ENCODE measurements at regions not wholly inside any gene's neighbourhood (a gene's known extent, or its start where the extent isn't known, plus 50 kb on each side); places are given as distances from the start of the nearest gene placed in this dataset.
A peak's percentile ranks its signal among the peaks of the same experiment; 100 is the strongest.
"Not testable (repeated sequence)": the region's sequence is repeated elsewhere in the genome, so short reads cannot be mapped to it uniquely, and the experiment has no call there.

GRCh38 chr1:203410182-203410900, 59.4 kb upstream of the FMOD start:
- no peak for DNase-seq
- peaks cover 0 to 7% of the 10 kb centered on the region in 2 donors for H3K4me1 ChIP-seq
- no peaks in the 10 kb centered on the region for H3K27me3 ChIP-seq
- intact Hi-C loops (cut with DNase I): no loop called here
- no peak for TF ChIP-seq POLR2A (IDR thresholded peaks at IDR 0.05)
- peak overlapping the region in 1 of 3 donors; percentile 12 for H3K27ac ChIP-seq
- H3K36me3 ChIP-seq: no peaks in the 10 kb centered on the region
- H3K9me3 ChIP-seq: no peaks in the 10 kb centered on the region
- 31 to 32% methylated on average over 7 of the region's 7 CpGs for WGBS, 2 donors
- no peak overlapping the region for H3K4me3 ChIP-seq (replicated peaks in 1 of 3)

DNA sequence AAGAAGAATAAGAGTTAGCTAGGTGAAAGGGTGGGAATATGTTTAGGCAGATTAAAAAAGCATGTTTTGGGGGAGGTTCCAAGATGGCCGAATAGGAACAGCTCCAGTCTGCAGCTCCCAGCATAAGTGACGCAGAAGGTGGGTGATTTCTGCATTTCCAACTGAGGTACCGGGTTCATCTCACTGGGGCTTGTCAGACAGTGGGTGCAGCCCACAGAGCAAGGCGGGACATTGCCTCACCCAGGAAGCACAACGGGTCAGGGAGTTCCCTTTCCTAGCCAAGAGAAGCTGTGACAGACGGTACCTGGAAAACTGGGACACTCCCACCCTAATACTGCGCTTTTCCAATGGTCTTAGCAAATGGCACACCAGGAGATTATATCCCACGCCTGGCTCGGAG, 60.5 kb upstream of the FMOD start:
- DNase-seq; H3K9me3 ChIP-seq; H3K4me1 ChIP-seq; intact Hi-C loops (cut with DNase I); H3K27ac ChIP-seq; H3K27me3 ChIP-seq; H3K4me3 ChIP-seq (replicated peaks in 1 of 3); H3K36me3 ChIP-seq: not testable (repeated sequence)
- WGBS, 2 donors: 89 to 91% methylated on average over 6 to 9 of the region's 9 CpGs

DNA sequence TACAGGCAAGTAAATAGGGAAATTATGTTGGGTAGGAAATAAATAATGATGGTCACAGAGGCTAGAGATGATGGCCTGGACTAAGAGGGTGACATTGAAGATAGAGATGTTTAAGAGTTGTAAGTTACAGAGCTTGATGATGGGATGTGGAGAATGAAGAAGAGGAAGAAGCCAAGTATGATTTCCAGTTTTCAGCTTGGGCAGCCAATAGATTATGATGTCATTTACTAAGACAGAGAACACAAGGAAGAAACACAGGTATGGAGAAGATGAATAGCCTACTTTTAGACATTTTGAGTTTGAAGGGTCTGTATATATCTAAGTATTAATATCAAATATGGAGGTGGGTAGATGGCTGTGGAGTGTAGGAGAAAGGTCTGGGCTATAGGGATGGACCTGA, 56.0 kb upstream of the PRELP start:
- Histone ChIP-seq H3K36me3 (no peaks in the 10 kb centered on the region), H3K9me3 (no peaks in the 10 kb centered on the region), H3K4me1 (no peaks in the 10 kb centered on the region), H3K27ac (no peak overlapping the region), H3K4me3 (replicated peaks in 1 of 3) (no peak overlapping the region), H3K27me3 (no peaks in the 10 kb centered on the region)
- TF ChIP-seq POLR2A (IDR thresholded peaks at IDR 0.05): no peak
- TF ChIP-seq, protein P1, sequence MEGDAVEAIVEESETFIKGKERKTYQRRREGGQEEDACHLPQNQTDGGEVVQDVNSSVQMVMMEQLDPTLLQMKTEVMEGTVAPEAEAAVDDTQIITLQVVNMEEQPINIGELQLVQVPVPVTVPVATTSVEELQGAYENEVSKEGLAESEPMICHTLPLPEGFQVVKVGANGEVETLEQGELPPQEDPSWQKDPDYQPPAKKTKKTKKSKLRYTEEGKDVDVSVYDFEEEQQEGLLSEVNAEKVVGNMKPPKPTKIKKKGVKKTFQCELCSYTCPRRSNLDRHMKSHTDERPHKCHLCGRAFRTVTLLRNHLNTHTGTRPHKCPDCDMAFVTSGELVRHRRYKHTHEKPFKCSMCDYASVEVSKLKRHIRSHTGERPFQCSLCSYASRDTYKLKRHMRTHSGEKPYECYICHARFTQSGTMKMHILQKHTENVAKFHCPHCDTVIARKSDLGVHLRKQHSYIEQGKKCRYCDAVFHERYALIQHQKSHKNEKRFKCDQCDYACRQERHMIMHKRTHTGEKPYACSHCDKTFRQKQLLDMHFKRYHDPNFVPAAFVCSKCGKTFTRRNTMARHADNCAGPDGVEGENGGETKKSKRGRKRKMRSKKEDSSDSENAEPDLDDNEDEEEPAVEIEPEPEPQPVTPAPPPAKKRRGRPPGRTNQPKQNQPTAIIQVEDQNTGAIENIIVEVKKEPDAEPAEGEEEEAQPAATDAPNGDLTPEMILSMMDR (IDR thresholded peaks at IDR 0.05): no peak
- DNase-seq: no peak
- intact Hi-C loops (cut with DNase I): no loop called here

GRCh38 chr1:203420263-203420662, 55.3 kb upstream of the PRELP start:
- intact Hi-C loops (cut with DNase I): no loop called here
- 91 to 92% methylated on average over 1 of the region's 1 CpG for WGBS, 2 donors
- no peak for DNase-seq

DNA sequence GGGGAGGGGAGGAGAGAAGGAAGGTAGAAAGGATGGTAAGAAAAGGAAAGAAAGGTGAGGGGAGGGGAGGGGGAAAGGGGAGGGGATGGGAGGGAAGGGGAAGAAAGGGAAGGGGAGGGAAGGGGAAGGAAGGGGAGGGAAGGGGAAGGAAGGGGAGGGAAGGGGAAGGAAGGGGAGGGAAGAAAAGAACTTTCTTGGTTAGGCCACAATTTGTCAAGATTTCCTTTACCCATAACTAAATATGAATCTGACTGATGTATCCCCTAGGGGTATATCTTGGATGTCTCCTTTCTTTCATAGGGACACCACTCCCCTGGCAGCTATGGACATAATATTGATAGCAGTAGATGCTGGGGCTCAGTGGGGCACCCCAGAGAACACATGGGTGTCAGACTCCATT, 54.4 kb upstream of the PRELP start:
- no peak overlapping the region for H3K4me3 ChIP-seq (replicated peaks in 1 of 3)
- H3K36me3 ChIP-seq: no peaks in the 10 kb centered on the region
- H3K9me3 ChIP-seq: no peaks in the 10 kb centered on the region
- H3K27me3 ChIP-seq: no peaks in the 10 kb centered on the region
- H3K4me1 ChIP-seq: no peaks in the 10 kb centered on the region
- H3K27ac ChIP-seq: no peak overlapping the region
- intact Hi-C loops (cut with DNase I): no loop called here
- no peak for TF ChIP-seq POLR2A (IDR thresholded peaks at IDR 0.05)
- no peak for DNase-seq

More at GRCh38 chr1:203420263-203420662, 55.3 kb upstream of the PRELP start:
- TF ChIP-seq, protein P1 (IDR thresholded peaks at IDR 0.05): no peak
- TF ChIP-seq POLR2A (IDR thresholded peaks at IDR 0.05): no peak
- Histone ChIP-seq H3K9me3 (no peaks in the 10 kb centered on the region), H3K4me3 (replicated peaks in 1 of 3) (no peak overlapping the region), H3K4me1 (no peaks in the 10 kb centered on the region), H3K27me3 (no peaks in the 10 kb centered on the region), H3K27ac (no peak overlapping the region), H3K36me3 (no peaks in the 10 kb centered on the region)

GRCh38 chr1:203422116-203422515, 53.5 kb upstream of the PRELP start:
- Histone ChIP-seq H3K9me3 (no peaks in the 10 kb centered on the region), H3K4me1 (no peaks in the 10 kb centered on the region), H3K27ac (no peak overlapping the region), H3K27me3 (no peaks in the 10 kb centered on the region), H3K36me3 (no peaks in the 10 kb centered on the region), H3K4me3 (replicated peaks in 1 of 3) (no peak overlapping the region)
- intact Hi-C loops (cut with DNase I): no loop called here
- TF ChIP-seq, protein P1 (IDR thresholded peaks at IDR 0.05): no peak
- TF ChIP-seq POLR2A (IDR thresholded peaks at IDR 0.05): no peak
- WGBS, 2 donors: 90 to 93% methylated on average over 6 of the region's 6 CpGs
- no peak for DNase-seq
